ENCODE measurements at regions not wholly inside any gene's neighbourhood (a gene's known extent, or its start where the extent isn't known, plus 50 kb on each side); places are given as distances from the start of the nearest gene placed in this dataset.

GRCh38 chr4:19314116-19314515 lies 937.6 kb upstream of the SLIT2 start:
- TF ChIP-seq CTCF (IDR thresholded peaks at IDR 0.05) (no peak), REST (IDR thresholded peaks at IDR 0.05; ENCODE audit: insufficient read depth in 1 of 2, low read depth in 2 of 2, low read length in 1 of 2) (no peak), POLR2AphosphoS5 (IDR thresholded peaks at IDR 0.05; ENCODE audit: low read depth, low read length) (no peak), SIN3A (IDR thresholded peaks at IDR 0.05; ENCODE audit: borderline replicate concordance, insufficient read depth, low read depth, low read length) (no peak), TCF7L2 (IDR thresholded peaks at IDR 0.05; ENCODE audit: low read depth, low read length) (no peak)

All from Panc1 (cell line).